Activated naive CD4-positive, alpha-beta T cell treated with anti-CD3 and anti-CD28 coated beads, Interleukin-2, amount 10 ng/mL, durations not matched to agents 7 days and 5 days (primary cell): ENCODE measurements at regions not wholly inside any gene's neighbourhood (a gene's known extent, or its start where the extent isn't known, plus 50 kb on each side); places are given as distances from the start of the nearest gene placed in this dataset.
"Not testable (repeated sequence)": the region's sequence is repeated elsewhere in the genome, so short reads cannot be mapped to it uniquely, and the experiment has no call there.

Experiments
- CTCF ChIA-PET: fragments of 350-600 bp; sonication (Branson Sonifier 250); formaldehyde crosslinking; loops from one replicate; lab custom pipeline; 2021; ENCODE audit warnings: antibody characterized with exemption; lab: Charles Lee
- DNase-seq: peaks from one replicate; pipeline ENCODE4 v3.0.0-alpha.2; 2020
- H3K27ac Mint-ChIP-seq: one replicate; pipeline ENCODE4 v1.8.0; 2021; ENCODE audit warnings: mild to moderate bottlenecking, moderate library complexity, mixed read lengths
- H3K27me3 Mint-ChIP-seq: one replicate; pipeline ENCODE4 v1.8.0; 2021; ENCODE audit warnings: mild to moderate bottlenecking, mixed read lengths
- H3K36me3 Mint-ChIP-seq: one replicate; pipeline ENCODE4 v1.8.0; 2021; ENCODE audit warnings: mixed read lengths
- H3K4me1 Mint-ChIP-seq: one replicate; pipeline ENCODE4 v1.8.0; 2021; ENCODE audit warnings: mixed read lengths
- H3K4me3 Mint-ChIP-seq: one replicate; pipeline ENCODE4 v1.8.0; 2021; ENCODE audit warnings: mild to moderate bottlenecking, moderate library complexity, mixed read lengths
- H3K9me3 Mint-ChIP-seq: one replicate; pipeline ENCODE4 v1.8.0; 2021; ENCODE audit warnings: mixed read lengths

GRCh38 chr4:33724685-33725084 lies 2519.6 kb downstream of the ARAP2 start:
- Mint-ChIP-seq H3K9me3 (peaks cover 1% of the 10 kb centered on the region), H3K36me3 (no peaks in the 10 kb centered on the region), H3K27me3 (no peaks in the 10 kb centered on the region), H3K27ac (no peak overlapping the region), H3K4me3 (no peak overlapping the region), H3K4me1 (no peaks in the 10 kb centered on the region)
- no peak for DNase-seq
- CTCF ChIA-PET, result no interaction called here

GRCh38 chr4:33725861-33726260 lies 2518.5 kb downstream of the ARAP2 start:
- Mint-ChIP-seq H3K9me3 (peaks cover 1% of the 10 kb centered on the region), H3K4me3 (no peak overlapping the region), H3K27ac (no peak overlapping the region), H3K36me3 (no peaks in the 10 kb centered on the region), H3K27me3 (no peaks in the 10 kb centered on the region), H3K4me1 (no peaks in the 10 kb centered on the region)
- DNase-seq, result no peak
- CTCF ChIA-PET, result no interaction called here

GRCh38 chr4:33737726-33738125 lies 2506.6 kb downstream of the ARAP2 start:
- no peak for DNase-seq
- H3K27ac Mint-ChIP-seq, result no peak overlapping the region
- CTCF ChIA-PET, result no interaction called here
- peaks cover 13% of the 10 kb centered on the region for H3K9me3 Mint-ChIP-seq
- no peak overlapping the region for H3K4me3 Mint-ChIP-seq
- H3K36me3 Mint-ChIP-seq, result no peaks in the 10 kb centered on the region
- H3K4me1 Mint-ChIP-seq, result no peaks in the 10 kb centered on the region
- no peaks in the 10 kb centered on the region for H3K27me3 Mint-ChIP-seq

- Mint-ChIP-seq H3K27ac (no peak overlapping the region), H3K9me3 (peaks cover 19% of the 10 kb centered on the region), H3K27me3 (no peaks in the 10 kb centered on the region), H3K4me3 (no peak overlapping the region), H3K36me3 (no peaks in the 10 kb centered on the region), H3K4me1 (no peaks in the 10 kb centered on the region)
- DNase-seq, result no peak
- CTCF ChIA-PET, result no interaction called here
These were observed 2504.3 kb downstream of the ARAP2 start for GRCh38 chr4:33739884-33740632.

GRCh38 chr4:33740871-33741270 lies 2503.4 kb downstream of the ARAP2 start:
- H3K4me3 Mint-ChIP-seq, DNase-seq, H3K27ac Mint-ChIP-seq, H3K36me3 Mint-ChIP-seq, H3K27me3 Mint-ChIP-seq, CTCF ChIA-PET, H3K4me1 Mint-ChIP-seq: not testable (repeated sequence)
- H3K9me3 Mint-ChIP-seq, result peaks cover 18% of the 10 kb centered on the region

- no peaks in the 10 kb centered on the region for H3K36me3 Mint-ChIP-seq
- CTCF ChIA-PET, result no interaction called here
- H3K9me3 Mint-ChIP-seq, result peaks cover 24% of the 10 kb centered on the region
- no peaks in the 10 kb centered on the region for H3K4me1 Mint-ChIP-seq
- no peak overlapping the region for H3K4me3 Mint-ChIP-seq
- no peak for DNase-seq
- H3K27ac Mint-ChIP-seq, result no peak overlapping the region
- H3K27me3 Mint-ChIP-seq, result no peaks in the 10 kb centered on the region
These were observed 2497.3 kb downstream of the ARAP2 start for GRCh38 chr4:33746979-33747378.

- Mint-ChIP-seq H3K27ac (no peak overlapping the region), H3K4me1 (no peaks in the 10 kb centered on the region), H3K4me3 (no peak overlapping the region)
These were observed 2493.3 kb downstream of the ARAP2 start for GRCh38 chr4:33751050-33751449.

GRCh38 chr4:33772582-33772981 lies 2471.7 kb downstream of the ARAP2 start:
- H3K9me3 Mint-ChIP-seq, result peaks cover 3% of the 10 kb centered on the region
- no peaks in the 10 kb centered on the region for H3K4me1 Mint-ChIP-seq
- H3K4me3 Mint-ChIP-seq, result no peak overlapping the region
- CTCF ChIA-PET, result no interaction called here
- no peak overlapping the region for H3K27ac Mint-ChIP-seq
- H3K27me3 Mint-ChIP-seq, result no peaks in the 10 kb centered on the region
- H3K36me3 Mint-ChIP-seq, result no peaks in the 10 kb centered on the region
- no peak for DNase-seq

More at GRCh38 chr4:33751050-33751449, 2493.3 kb downstream of the ARAP2 start:
- Mint-ChIP-seq H3K27me3 (no peaks in the 10 kb centered on the region), H3K36me3 (no peaks in the 10 kb centered on the region), H3K9me3 (peaks cover 12% of the 10 kb centered on the region)
- CTCF ChIA-PET, result no interaction called here
- DNase-seq, result no peak

GRCh38 chr4:33780952-33781791 lies 2463.1 kb downstream of the ARAP2 start:
- CTCF ChIA-PET, result no interaction called here
- Mint-ChIP-seq H3K36me3 (no peaks in the 10 kb centered on the region), H3K4me1 (no peaks in the 10 kb centered on the region), H3K27me3 (no peaks in the 10 kb centered on the region), H3K9me3 (peaks cover 3% of the 10 kb centered on the region), H3K27ac (no peak overlapping the region), H3K4me3 (no peak overlapping the region)
- no peak for DNase-seq

- CTCF ChIA-PET, result no interaction called here
- no peaks in the 10 kb centered on the region for H3K27me3 Mint-ChIP-seq
- H3K4me3 Mint-ChIP-seq, result no peak overlapping the region
- no peak overlapping the region for H3K27ac Mint-ChIP-seq
- DNase-seq, result no peak
- no peaks in the 10 kb centered on the region for H3K36me3 Mint-ChIP-seq
- no peaks in the 10 kb centered on the region for H3K4me1 Mint-ChIP-seq
- H3K9me3 Mint-ChIP-seq, result peaks cover 3% of the 10 kb centered on the region
These were observed 2458.5 kb downstream of the ARAP2 start for GRCh38 chr4:33785843-33786242.

GRCh38 chr4:33802578-33802977 lies 2441.7 kb downstream of the ARAP2 start:
- Mint-ChIP-seq H3K27ac (no peak overlapping the region), H3K36me3 (no peaks in the 10 kb centered on the region), H3K27me3 (no peaks in the 10 kb centered on the region)

GRCh38 chr4:33825685-33826084 lies 2418.6 kb downstream of the ARAP2 start:
- H3K4me3 Mint-ChIP-seq, result no peak overlapping the region
- H3K27ac Mint-ChIP-seq, result no peak overlapping the region
- DNase-seq, result no peak
- no peaks in the 10 kb centered on the region for H3K27me3 Mint-ChIP-seq
- no peaks in the 10 kb centered on the region for H3K36me3 Mint-ChIP-seq
- H3K9me3 Mint-ChIP-seq, result no peaks in the 10 kb centered on the region
- H3K4me1 Mint-ChIP-seq, result no peaks in the 10 kb centered on the region
- CTCF ChIA-PET, result no interaction called here

More at GRCh38 chr4:33802578-33802977, 2441.7 kb downstream of the ARAP2 start:
- Mint-ChIP-seq H3K4me3 (no peak overlapping the region), H3K9me3 (peaks cover 3% of the 10 kb centered on the region), H3K4me1 (no peaks in the 10 kb centered on the region)
- DNase-seq, result no peak
- CTCF ChIA-PET, result no interaction called here

- DNase-seq, H3K4me1 Mint-ChIP-seq, H3K27me3 Mint-ChIP-seq, CTCF ChIA-PET, H3K9me3 Mint-ChIP-seq, H3K27ac Mint-ChIP-seq, H3K4me3 Mint-ChIP-seq, H3K36me3 Mint-ChIP-seq: not testable (repeated sequence)
These were observed 2415.0 kb downstream of the ARAP2 start for GRCh38 chr4:33829356-33829755.

- Mint-ChIP-seq H3K4me3 (no peak overlapping the region), H3K36me3 (no peaks in the 10 kb centered on the region), H3K27me3 (no peaks in the 10 kb centered on the region), H3K9me3 (peaks cover 1% of the 10 kb centered on the region), H3K27ac (no peak overlapping the region), H3K4me1 (no peaks in the 10 kb centered on the region)
- no peak for DNase-seq
- CTCF ChIA-PET, result no interaction called here
These were observed 2412.8 kb downstream of the ARAP2 start for GRCh38 chr4:33831442-33832066.
